Tibial nerve (tissue), 4 donors: ENCODE measurements at regions not wholly inside any gene's neighbourhood (a gene's known extent, or its start where the extent isn't known, plus 50 kb on each side); places are given as distances from the start of the nearest gene placed in this dataset.
A peak's percentile ranks its signal among the peaks of the same experiment; 100 is the strongest.

Experiments
- DNase-seq, 2 donors: peaks; one replicate each; pipeline ENCODE4 v3.0.0-alpha.2; 2019; ENCODE audit warnings: low spot score in 2 of 2
- H3K27ac ChIP-seq, 4 donors: fragments of 200-600 bp; sonication (generic) in 3 of 4; one replicate each; pipeline ENCODE4 v1.5.1; 2017 to 2019; ENCODE audit warnings: mild to moderate bottlenecking in 1 of 4
- H3K27me3 ChIP-seq, 2 donors: fragments of 200-600 bp; sonication (generic) in 1 of 2; one replicate each; pipeline versions ENCODE4 v1.5.1 to v1.6.0; 2017 to 2019
- H3K36me3 ChIP-seq, 3 donors: fragments of 200-600 bp; sonication (generic); one replicate each; pipeline ENCODE4 v1.5.1; 2018 to 2019
- H3K4me1 ChIP-seq, 4 donors: fragments of 200-600 bp; sonication (generic) in 3 of 4; one replicate each; pipeline ENCODE4 v1.5.1; 2017 to 2019
- H3K4me3 ChIP-seq, 4 donors: fragments of 200-600 bp; sonication (generic) in 3 of 4; one replicate each; pipeline ENCODE4 v1.5.1; 2017 to 2019; ENCODE audit warnings: mild to moderate bottlenecking in 1 of 4, moderate library complexity in 1 of 4
- H3K9me3 ChIP-seq, 4 donors: fragments of 200-600 bp; sonication (generic) in 3 of 4; one replicate each; pipeline ENCODE4 v1.5.1; 2017 to 2019
- EP300 ChIP-seq, 2 donors: sonication (generic); formaldehyde crosslinking; IDR thresholded peaks; one replicate each; pipeline ENCODE4 v1.6.1; 2017; ENCODE audit warnings: antibody characterized with exemption in 2 of 2, mild to moderate bottlenecking in 1 of 2
- POLR2A ChIP-seq, 2 donors: fragments of 450-650 bp; IDR thresholded peaks; one replicate each; pipeline ENCODE4 v1.6.1; 2017; ENCODE audit warnings: antibody characterized with exemption in 2 of 2, mild to moderate bottlenecking in 2 of 2, moderate library complexity in 2 of 2
- WGBS, 2 donors: methylation state at CpG; one replicate each; pipeline ENCODE4 v1.1.5; 2018; 5-methylcytosine and 5-hydroxymethylcytosine counted together
- TF ChIP-seq, protein P1 (sequence below), 5 experiments: fragments of 200-600 bp in 3 of 5; fragments of 450-650 bp in 2 of 5; sonication (generic) in 3 of 5; IDR thresholded peaks; one replicate each; pipeline ENCODE4 v1.5.1; 2016 to 2019; ENCODE audit warnings: antibody characterized with exemption in 5 of 5, mild to moderate bottlenecking in 3 of 5, moderate library complexity in 2 of 5

GRCh38 chr15:95323796-95324195 is 1006.7 kb upstream of the NR2F2 start:
- peak overlapping the region in 2 of 4 donors; percentile 6 to 61 for H3K4me3 ChIP-seq
- 12 to 31% methylated on average over 7 of the region's 7 CpGs for WGBS, 2 donors
- TF ChIP-seq, protein P1, sequence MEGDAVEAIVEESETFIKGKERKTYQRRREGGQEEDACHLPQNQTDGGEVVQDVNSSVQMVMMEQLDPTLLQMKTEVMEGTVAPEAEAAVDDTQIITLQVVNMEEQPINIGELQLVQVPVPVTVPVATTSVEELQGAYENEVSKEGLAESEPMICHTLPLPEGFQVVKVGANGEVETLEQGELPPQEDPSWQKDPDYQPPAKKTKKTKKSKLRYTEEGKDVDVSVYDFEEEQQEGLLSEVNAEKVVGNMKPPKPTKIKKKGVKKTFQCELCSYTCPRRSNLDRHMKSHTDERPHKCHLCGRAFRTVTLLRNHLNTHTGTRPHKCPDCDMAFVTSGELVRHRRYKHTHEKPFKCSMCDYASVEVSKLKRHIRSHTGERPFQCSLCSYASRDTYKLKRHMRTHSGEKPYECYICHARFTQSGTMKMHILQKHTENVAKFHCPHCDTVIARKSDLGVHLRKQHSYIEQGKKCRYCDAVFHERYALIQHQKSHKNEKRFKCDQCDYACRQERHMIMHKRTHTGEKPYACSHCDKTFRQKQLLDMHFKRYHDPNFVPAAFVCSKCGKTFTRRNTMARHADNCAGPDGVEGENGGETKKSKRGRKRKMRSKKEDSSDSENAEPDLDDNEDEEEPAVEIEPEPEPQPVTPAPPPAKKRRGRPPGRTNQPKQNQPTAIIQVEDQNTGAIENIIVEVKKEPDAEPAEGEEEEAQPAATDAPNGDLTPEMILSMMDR (IDR thresholded peaks at IDR 0.05), result peak in 2 of 5 experiments; percentile 21 to 25
- TF ChIP-seq EP300 (IDR thresholded peaks at IDR 0.05) (peak in 1 of 2 donors; percentile 60), POLR2A (IDR thresholded peaks at IDR 0.05) (peak in 1 of 2 donors; percentile 16)
- no peaks in the 10 kb centered on the region for H3K9me3 ChIP-seq
- peak overlapping the region; percentile 93 to 99 (median 96) for H3K27ac ChIP-seq
- H3K36me3 ChIP-seq, result no peaks in the 10 kb centered on the region
- H3K4me1 ChIP-seq, result peaks cover 0 to 32% (median 3%) of the 10 kb centered on the region in 4 donors
- no peaks in the 10 kb centered on the region for H3K27me3 ChIP-seq
- DNase-seq, result peak in 1 of 2 donors; percentile 24

DNA sequence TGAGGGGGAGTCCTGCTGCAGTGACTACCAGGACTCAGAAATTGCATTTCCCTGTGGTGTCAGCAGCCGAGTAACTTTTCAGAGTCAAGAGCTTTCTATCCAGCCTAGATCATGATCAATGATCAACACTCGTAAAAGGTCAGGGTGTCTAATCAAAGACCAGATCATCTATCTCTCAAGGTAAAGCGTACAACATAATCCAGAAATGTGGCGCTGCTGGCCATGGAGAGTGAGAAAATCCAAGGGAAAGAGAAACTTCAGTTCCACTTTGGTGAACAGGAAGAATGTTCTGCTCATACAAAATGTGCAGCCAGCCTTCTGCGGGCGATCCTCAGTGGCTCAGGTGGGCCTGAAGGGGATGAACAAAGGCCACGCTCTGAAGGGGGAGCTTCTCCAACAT is 1005.8 kb upstream of the NR2F2 start:
- peak in 1 of 2 donors; percentile 14 for DNase-seq
- Histone ChIP-seq H3K4me3 (peak overlapping the region; percentile 1 to 75 (median 32)), H3K27me3 (no peaks in the 10 kb centered on the region), H3K36me3 (no peaks in the 10 kb centered on the region), H3K4me1 (peaks cover 0 to 32% (median 3%) of the 10 kb centered on the region in 4 donors), H3K9me3 (no peaks in the 10 kb centered on the region), H3K27ac (peak overlapping the region; percentile 93 to 99 (median 96))
- TF ChIP-seq, protein P1 (IDR thresholded peaks at IDR 0.05), result no peak
- TF ChIP-seq POLR2A (IDR thresholded peaks at IDR 0.05) (no peak), EP300 (IDR thresholded peaks at IDR 0.05) (peak in 1 of 2 donors; percentile 23)
- 23 to 28% methylated on average over 7 of the region's 7 CpGs for WGBS, 2 donors

DNA sequence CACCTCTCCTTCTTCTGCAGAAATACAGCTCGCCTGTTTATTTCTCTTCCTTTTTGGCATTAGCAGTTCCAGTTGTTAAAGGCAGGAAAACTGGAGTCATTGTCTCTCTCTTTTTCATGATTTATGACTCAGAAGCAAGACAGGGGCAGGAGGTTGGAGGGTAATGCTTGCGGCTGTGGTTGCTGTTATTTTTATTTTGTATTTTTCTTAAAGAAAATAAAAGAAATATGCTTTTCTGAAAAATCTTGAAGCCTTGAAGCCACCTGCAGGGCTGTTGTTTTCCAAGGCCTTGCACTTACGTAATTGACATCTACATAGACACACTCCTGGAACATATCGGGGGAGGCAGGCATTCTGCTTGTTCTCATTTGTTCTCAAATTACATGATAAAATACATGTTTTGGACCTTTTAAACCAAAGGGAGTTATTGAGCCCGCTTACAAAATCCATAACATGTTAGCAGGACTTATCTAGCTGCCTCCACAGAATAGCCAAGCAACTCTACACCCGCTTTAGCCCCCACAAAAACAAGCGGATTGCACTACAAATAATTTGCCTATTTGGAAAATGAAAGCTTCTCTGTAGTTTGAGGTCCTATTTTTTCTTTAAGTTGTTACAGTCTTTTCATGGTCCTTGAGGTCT is 1004.6 kb upstream of the NR2F2 start:
- Histone ChIP-seq H3K4me3 (peak overlapping the region; percentile 43 to 75 (median 60)), H3K4me1 (peaks cover 0 to 44% (median 3%) of the 10 kb centered on the region in 4 donors), H3K9me3 (no peaks in the 10 kb centered on the region), H3K27me3 (no peaks in the 10 kb centered on the region), H3K36me3 (no peaks in the 10 kb centered on the region), H3K27ac (peak overlapping the region; percentile 93 to 99 (median 96))
- peak; percentile 39 to 68 for DNase-seq
- TF ChIP-seq, protein P1 (IDR thresholded peaks at IDR 0.05), result peak in 2 of 5 experiments; percentile 44 to 62
- peak in 1 of 2 donors; percentile 92 for TF ChIP-seq EP300 (IDR thresholded peaks at IDR 0.05)
- TF ChIP-seq POLR2A (IDR thresholded peaks at IDR 0.05), result peak; percentile 7 to 54
- WGBS, 2 donors, result 12 to 16% methylated on average over 7 of the region's 7 CpGs

DNA sequence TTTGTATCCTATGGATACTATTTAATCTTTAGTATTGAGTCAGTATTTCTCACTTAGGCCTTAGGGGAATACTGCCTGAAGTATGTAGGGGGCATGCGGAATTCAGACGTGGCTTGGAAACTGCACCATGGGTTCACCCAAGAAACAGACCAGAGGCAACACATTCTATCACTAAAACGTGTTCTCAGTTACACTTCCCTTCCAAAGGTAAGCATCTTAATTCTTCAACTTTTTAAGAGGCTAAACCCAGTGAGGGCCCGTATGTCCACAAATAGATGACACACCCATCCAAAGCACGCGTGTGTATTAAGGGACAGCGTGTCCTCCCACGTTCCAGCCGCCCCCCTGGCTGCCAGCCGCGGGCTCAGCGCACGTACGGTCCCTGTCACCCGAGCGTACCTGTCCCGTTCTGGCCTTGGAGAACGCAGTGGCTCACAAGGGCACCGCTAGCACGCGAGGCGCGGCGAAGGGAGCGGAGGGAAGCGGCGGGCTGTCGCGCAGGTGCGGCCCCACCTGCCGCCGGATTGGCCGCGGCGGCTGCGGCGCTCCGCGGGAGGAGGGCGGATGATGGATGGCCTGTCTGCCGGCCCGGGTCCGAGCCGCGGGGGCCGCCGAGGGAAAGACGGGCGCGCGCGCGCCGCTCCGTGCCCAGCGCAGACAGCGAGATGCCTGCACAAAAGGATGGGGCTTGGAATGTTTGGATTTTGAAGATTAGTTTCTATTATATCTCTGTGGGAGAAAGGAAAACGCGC is 1003.9 kb upstream of the NR2F2 start:
- Histone ChIP-seq H3K4me3 (peak overlapping the region; percentile 43 to 75 (median 60)), H3K9me3 (no peaks in the 10 kb centered on the region), H3K27ac (peak overlapping the region; percentile 93 to 99 (median 96))

More for the DNA sequence above, 1003.9 kb upstream of the NR2F2 start:
- DNase-seq, result peak; percentile 50 to 56
- Histone ChIP-seq H3K4me1 (peaks cover 0 to 47% (median 3%) of the 10 kb centered on the region in 4 donors), H3K27me3 (no peaks in the 10 kb centered on the region), H3K36me3 (no peaks in the 10 kb centered on the region)
- 4 to 6% methylated on average over 58 to 59 of the region's 59 CpGs for WGBS, 2 donors
- TF ChIP-seq, protein P1 (IDR thresholded peaks at IDR 0.05), result peak in 2 of 5 experiments; percentile 14 to 30
- TF ChIP-seq POLR2A (IDR thresholded peaks at IDR 0.05), result peak; percentile 49 to 70
- TF ChIP-seq EP300 (IDR thresholded peaks at IDR 0.05), result peak; percentile 34 to 80
